HFF-Myc (cell line): ENCODE measurements at regions not wholly inside any gene's neighbourhood (a gene's known extent, or its start where the extent isn't known, plus 50 kb on each side); places are given as distances from the start of the nearest gene placed in this dataset.
A peak's percentile ranks its signal among the peaks of the same experiment; 100 is the strongest.

Experiments
- DNase-seq: peaks from one replicate; pipeline ENCODE4 v3.0.0-alpha.2; 2011; ENCODE audit warnings: low read depth; ENCODE audit errors: extremely low read depth
- H3K4me3 ChIP-seq: replicated peaks from 2 replicates; pipeline ENCODE4 v1.5.1; 2011; ENCODE audit warnings: low read depth, mild to moderate bottlenecking, control low read depth, low read length
- CTCF ChIP-seq: IDR thresholded peaks from 2 replicates; pipeline ENCODE4 v1.5.1; 2012; ENCODE audit warnings: mild to moderate bottlenecking, low read depth, low read length, control low read depth; ENCODE audit errors: missing control alignments

DNA sequence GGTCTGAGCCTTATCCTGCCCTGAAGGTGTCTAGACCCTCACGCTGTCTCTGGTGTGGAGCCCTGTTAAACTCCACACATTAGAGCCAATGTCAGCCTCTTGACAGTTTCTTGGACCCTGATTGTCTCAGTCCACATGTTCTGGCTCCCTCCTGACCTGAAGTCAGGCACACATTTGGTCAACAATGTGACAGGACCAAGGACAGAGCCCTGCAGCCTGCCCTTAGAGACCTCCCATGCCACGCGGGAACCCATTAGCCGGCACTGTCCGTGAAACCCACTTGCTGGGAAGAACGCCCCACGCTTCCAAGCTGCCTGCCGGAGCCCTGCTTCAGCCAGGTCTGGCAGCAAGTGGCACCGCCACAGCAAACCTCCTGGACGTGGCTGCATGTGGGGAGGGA lies 162.7 kb upstream of the LINGO1 start:
- no peak for TF ChIP-seq CTCF
- no peak for DNase-seq
- no peak overlapping the region for H3K4me3 ChIP-seq

DNA sequence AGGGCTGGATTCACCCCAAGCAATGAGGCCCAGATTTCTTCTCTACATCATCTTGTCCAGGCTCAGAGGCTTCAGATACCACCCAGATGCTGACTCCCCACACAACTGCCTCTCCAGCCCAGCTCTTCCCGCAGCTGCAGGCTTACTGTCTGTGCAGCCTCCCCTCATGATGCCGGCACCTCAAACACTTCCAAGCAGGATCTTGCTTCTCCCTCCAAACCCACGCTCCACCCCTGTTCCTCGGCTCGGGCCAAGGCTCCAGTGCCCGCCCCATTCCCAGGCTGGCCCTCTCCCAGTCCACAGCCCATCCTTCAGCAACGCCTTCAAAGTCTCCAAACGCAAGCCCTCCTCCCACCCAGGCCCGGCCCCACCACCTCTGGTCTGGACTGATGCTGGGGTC lies 159.2 kb upstream of the LINGO1 start:
- no peak for TF ChIP-seq CTCF
- H3K4me3 ChIP-seq: no peak overlapping the region
- DNase-seq: no peak

GRCh38 chr15:77790481-77790880 lies 157.8 kb upstream of the LINGO1 start:
- no peak for TF ChIP-seq CTCF

GRCh38 chr15:77786956-77787355 lies 154.2 kb upstream of the LINGO1 start:
- no peak for TF ChIP-seq CTCF
- no peak overlapping the region for H3K4me3 ChIP-seq
- DNase-seq: no peak

More at GRCh38 chr15:77790481-77790880, 157.8 kb upstream of the LINGO1 start:
- DNase-seq: no peak
- no peak overlapping the region for H3K4me3 ChIP-seq

DNA sequence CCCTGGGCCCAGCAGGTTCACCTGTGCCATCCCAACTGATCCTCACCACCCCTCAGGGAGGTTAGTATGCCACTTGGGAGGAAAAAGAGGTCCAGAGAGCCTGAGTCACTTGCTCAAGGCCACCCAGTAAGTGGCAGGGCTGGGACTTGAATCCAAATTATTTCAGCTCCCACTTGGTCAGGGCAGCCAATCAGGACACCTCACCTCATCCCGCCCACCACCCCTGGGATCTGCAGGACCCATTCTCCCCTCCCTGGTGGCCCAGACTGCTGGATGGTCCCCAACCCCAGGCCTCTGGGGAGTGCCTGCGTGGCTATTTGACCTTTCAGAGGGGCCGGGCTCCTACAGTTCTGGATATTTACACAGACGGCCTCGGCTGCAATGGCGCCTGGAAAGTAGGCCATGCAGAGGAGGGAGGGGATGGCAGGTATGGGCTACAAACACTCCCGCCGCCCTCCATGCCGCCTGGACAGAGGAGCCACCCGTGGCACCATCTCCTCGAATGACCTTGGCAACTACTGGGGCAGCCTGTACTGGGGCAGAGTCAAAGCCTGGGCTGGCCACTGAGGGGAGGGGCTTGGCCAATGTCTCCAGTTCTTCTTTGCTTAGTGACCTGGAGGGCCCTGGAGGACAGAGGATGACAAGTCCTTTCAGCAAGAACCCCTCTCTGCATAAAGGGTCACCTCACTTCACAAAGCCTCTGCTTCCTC lies 153.6 kb upstream of the LINGO1 start:
- DNase-seq: no peak
- no peak overlapping the region for H3K4me3 ChIP-seq
- TF ChIP-seq CTCF: no peak

- TF ChIP-seq CTCF: peak; percentile 60
- H3K4me3 ChIP-seq: no peak overlapping the region
- no peak for DNase-seq
Measured at GRCh38 chr15:77784361-77785292, 151.9 kb upstream of the LINGO1 start.
